ENCODE measurements at regions not wholly inside any gene's neighbourhood (a gene's known extent, or its start where the extent isn't known, plus 50 kb on each side); places are given as distances from the start of the nearest gene placed in this dataset.

DNA sequence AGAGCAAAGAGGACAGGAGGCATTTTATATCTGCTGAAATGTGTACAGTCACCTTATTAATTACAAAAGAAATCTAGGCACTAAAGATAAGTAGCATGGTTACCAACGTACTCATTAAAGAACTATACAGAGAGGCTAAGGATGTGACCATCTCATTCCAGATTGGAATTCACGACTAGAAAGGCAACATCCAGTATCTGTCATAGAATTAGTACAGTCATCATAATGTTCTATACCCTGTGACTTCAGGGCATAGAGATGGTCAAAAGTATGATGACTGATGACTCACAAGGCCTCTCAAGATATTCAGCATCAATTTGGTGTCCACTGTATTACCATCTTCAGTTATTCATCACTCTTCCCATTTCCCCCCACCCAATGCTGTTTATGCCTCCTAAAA, 144.0 kb upstream of the PLEKHG7 start:
- no peak for DNase-seq (ENCODE audit: low read depth)
- TF ChIP-seq, protein P1, sequence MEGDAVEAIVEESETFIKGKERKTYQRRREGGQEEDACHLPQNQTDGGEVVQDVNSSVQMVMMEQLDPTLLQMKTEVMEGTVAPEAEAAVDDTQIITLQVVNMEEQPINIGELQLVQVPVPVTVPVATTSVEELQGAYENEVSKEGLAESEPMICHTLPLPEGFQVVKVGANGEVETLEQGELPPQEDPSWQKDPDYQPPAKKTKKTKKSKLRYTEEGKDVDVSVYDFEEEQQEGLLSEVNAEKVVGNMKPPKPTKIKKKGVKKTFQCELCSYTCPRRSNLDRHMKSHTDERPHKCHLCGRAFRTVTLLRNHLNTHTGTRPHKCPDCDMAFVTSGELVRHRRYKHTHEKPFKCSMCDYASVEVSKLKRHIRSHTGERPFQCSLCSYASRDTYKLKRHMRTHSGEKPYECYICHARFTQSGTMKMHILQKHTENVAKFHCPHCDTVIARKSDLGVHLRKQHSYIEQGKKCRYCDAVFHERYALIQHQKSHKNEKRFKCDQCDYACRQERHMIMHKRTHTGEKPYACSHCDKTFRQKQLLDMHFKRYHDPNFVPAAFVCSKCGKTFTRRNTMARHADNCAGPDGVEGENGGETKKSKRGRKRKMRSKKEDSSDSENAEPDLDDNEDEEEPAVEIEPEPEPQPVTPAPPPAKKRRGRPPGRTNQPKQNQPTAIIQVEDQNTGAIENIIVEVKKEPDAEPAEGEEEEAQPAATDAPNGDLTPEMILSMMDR (conservative IDR thresholded peaks at IDR 0.05; ENCODE audit: low read depth, low read length): no peak
- H3K4me3 ChIP-seq (ENCODE audit: low read depth, low read length): no peak overlapping the region

DNA sequence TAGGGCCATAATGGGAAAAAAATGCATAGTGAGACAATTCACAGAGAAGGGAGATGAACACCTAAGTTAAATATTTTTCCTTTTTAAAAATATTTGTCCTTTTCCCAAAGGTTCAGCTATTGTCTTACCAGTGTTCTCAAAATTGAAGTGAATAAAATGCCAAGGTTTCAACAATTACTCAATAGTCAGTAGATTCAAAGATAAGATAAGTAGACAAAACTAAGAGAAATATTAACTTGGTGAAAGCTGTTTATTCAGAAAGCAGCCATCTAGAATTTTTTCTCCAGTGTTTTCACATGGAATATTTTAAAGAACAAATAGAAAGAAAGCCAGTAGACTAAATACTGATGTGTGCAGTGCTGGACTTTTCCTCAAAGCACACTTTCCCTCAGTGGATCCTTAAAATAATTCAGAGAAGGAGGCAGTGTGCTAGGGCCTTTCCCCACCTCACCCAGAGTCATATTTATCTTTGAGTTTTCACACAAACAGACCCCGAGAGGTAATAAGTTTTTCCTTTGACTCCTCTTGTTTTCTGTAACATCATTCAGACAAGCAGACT, 144.5 kb upstream of the PLEKHG7 start:
- no peak for DNase-seq (ENCODE audit: low read depth)
- no peak overlapping the region for H3K4me3 ChIP-seq (ENCODE audit: low read depth, low read length)
- TF ChIP-seq, protein P1 (conservative IDR thresholded peaks at IDR 0.05; ENCODE audit: low read depth, low read length): no peak

DNA sequence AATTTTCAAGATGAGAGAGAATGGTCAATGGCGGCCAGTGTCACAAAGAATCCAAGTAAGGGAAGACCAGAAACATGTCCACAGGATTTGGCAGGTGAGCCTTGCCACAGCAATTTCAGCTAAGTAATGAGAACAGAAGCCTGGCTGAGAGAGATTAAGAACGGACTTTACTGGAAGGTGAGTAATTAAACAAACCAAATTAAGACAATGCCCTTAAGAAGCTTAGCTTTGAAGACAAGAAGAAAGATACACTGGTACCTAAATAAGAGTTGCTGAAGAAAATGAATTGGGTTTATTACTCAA, 145.4 kb upstream of the PLEKHG7 start:
- TF ChIP-seq, protein P1 (conservative IDR thresholded peaks at IDR 0.05; ENCODE audit: low read depth, low read length): no peak
- no peak for DNase-seq (ENCODE audit: low read depth)
- H3K4me3 ChIP-seq (ENCODE audit: low read depth, low read length): no peak overlapping the region

DNA sequence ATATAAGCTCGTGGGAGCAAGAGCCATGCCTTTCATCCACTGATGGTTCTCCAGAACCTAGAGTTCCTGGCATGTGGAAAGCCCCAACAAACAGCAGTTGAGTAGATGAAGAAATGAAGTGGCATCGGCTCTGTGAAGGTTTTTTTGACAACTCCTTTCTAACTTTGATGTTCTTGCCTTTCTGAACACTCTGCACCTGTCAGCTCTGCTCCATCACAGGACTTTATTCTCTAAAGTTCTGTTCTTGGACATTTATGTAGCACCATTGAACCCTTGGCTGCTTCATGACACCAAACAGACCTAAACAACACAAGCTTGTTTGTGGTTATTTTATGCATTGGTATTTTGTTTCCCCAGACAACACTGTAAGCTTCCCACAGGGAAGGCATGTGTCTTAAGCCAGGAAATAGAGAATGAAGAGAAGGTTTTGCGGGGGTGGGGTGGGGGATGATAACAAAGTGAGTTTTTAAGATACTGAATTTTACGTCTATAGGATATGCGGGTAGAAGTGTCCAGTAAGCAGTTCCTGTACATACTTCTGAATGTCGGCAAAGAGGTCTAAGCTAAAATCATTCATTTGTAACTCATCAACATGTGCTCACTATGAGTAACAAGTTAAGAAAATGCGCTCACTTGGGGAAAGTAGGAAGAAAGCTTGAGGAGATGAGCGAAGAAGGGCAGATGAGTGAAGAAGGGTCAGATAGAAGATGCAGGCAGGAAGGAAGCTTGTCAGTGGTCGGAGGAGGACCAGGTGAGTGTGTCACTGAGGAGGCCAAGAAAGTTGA, 146.0 kb upstream of the PLEKHG7 start:
- no peak overlapping the region for H3K4me3 ChIP-seq (ENCODE audit: low read depth, low read length)
- TF ChIP-seq, protein P1 (conservative IDR thresholded peaks at IDR 0.05; ENCODE audit: low read depth, low read length): no peak
- DNase-seq (ENCODE audit: low read depth): no peak

DNA sequence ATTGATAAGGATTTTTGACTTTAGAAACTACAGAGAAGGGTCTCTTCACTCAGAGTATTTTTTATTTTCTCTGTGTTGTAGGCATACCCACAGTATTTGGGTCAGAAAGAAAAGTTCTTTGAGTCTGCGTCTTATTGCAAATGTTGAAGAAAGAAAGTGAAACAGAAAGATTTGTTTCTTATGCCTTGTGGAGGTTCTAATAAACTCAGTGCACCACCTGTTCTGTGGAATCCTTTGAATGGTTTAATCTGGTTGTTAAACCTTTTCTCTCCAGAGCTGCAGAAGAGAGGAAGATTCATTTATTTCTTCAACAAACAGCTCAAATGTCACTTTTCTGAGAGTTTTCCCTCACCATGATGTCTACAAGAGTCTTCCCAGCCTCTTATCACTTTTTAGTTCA, 146.6 kb upstream of the PLEKHG7 start:
- DNase-seq (ENCODE audit: low read depth): no peak
- TF ChIP-seq, protein P1 (conservative IDR thresholded peaks at IDR 0.05; ENCODE audit: low read depth, low read length): no peak
- no peak overlapping the region for H3K4me3 ChIP-seq (ENCODE audit: low read depth, low read length)

DNA sequence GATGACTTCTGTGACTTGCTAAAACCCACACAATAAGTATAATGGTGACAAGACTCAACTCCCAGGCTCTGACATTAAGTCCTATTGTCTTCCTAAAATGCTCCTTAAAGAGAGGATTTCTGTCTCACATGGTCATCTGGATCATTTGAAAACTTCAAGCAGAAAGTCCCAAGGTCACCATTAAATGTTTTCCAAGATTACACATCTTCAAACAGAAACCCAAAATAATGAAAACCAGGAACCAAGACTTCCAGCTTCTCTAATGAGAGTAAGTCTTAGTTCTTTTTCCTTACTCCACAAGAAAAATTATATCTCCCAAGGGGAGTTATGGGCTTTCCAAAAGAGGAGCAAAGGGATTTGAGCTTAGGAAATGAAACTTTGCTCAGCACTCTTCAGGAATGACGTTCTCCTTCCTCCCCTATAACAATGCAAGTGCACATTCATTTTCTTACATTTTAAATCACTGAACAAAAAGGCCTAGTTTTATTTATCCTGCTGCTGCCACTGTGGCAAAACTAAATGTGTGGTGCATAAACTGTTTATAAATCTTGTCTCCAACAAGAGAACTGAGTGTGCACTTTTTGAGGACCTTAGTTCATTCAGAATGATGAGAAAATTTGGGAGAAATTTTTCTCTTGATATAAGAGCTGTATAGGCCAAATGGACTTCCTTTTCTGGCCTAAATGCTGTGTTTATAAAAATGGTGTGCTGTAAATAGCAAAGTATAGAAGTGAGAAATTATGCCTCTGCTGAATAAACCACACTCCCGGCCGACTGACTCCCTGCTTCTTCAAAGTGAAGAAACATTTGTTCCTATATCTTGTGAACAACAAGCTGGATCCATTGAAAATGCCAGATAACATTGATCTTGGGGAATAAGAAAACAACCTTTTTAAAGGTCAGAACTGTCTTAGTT, 148.4 kb upstream of the PLEKHG7 start:
- TF ChIP-seq, protein P1 (conservative IDR thresholded peaks at IDR 0.05; ENCODE audit: low read depth, low read length): no peak
- DNase-seq (ENCODE audit: low read depth): no peak
- H3K4me3 ChIP-seq (ENCODE audit: low read depth, low read length): no peak overlapping the region
